ENCODE measurements at regions not wholly inside any gene's neighbourhood (a gene's known extent, or its start where the extent isn't known, plus 50 kb on each side); places are given as distances from the start of the nearest gene placed in this dataset.

DNA sequence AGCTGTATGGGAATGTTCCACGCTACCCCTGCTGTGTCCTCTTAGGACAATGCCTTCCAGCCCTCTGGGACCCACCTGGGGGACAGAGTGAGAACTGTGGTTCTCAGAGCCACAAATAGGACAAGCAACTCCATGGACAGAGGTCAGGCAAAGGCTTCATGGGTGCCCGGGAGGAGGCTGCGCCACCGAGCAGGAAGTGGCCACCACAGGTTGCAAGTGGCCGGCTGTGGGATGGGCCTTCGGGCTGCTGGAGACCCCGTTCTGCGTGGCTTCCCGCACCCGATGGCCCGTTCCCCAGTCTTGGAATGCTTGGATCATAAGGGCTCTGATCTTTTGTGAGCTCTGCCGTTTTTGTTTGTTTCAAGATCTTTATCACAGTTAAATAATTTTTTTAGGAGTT lies 118.8 kb downstream of the BOD1 start:
- TF ChIP-seq, protein P1, sequence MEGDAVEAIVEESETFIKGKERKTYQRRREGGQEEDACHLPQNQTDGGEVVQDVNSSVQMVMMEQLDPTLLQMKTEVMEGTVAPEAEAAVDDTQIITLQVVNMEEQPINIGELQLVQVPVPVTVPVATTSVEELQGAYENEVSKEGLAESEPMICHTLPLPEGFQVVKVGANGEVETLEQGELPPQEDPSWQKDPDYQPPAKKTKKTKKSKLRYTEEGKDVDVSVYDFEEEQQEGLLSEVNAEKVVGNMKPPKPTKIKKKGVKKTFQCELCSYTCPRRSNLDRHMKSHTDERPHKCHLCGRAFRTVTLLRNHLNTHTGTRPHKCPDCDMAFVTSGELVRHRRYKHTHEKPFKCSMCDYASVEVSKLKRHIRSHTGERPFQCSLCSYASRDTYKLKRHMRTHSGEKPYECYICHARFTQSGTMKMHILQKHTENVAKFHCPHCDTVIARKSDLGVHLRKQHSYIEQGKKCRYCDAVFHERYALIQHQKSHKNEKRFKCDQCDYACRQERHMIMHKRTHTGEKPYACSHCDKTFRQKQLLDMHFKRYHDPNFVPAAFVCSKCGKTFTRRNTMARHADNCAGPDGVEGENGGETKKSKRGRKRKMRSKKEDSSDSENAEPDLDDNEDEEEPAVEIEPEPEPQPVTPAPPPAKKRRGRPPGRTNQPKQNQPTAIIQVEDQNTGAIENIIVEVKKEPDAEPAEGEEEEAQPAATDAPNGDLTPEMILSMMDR (IDR thresholded peaks at IDR 0.05; ENCODE audit: insufficient read depth, low read length, poor library complexity, severe bottlenecking): no peak
- no peak for TF ChIP-seq EZH2phosphoT487 (conservative IDR thresholded peaks at IDR 0.05; ENCODE audit: low read length)

All from SU-DHL-6 (cell line).